Breast epithelium (tissue), 4 donors: ENCODE measurements at regions not wholly inside any gene's neighbourhood (a gene's known extent, or its start where the extent isn't known, plus 50 kb on each side); places are given as distances from the start of the nearest gene placed in this dataset.
A peak's percentile ranks its signal among the peaks of the same experiment; 100 is the strongest.

Source experiments
- DNase-seq, 2 donors: peaks; one replicate each; pipeline ENCODE4 v3.0.0-alpha.2; 2019; ENCODE audit warnings: low spot score in 2 of 2
- H3K27ac ChIP-seq, 2 donors: fragments of 200-600 bp; sonication (generic) in 1 of 2; one replicate each; pipeline ENCODE4 v1.5.1; 2016 to 2019; ENCODE audit warnings: mild to moderate bottlenecking in 1 of 2
- H3K27me3 ChIP-seq, 2 donors: fragments of 200-600 bp; sonication (generic) in 1 of 2; one replicate each; pipeline versions ENCODE4 v1.5.1 to v1.6.0; 2017 to 2019; ENCODE audit warnings: control low read depth in 1 of 2, mild to moderate bottlenecking in 1 of 2
- H3K36me3 ChIP-seq: fragments of 200-600 bp; one replicate; pipeline ENCODE4 v1.5.1; 2019
- H3K4me1 ChIP-seq, 2 donors: fragments of 200-600 bp; sonication (generic); one replicate each; pipeline ENCODE4 v1.5.1; 2016 to 2019; ENCODE audit warnings: control low read depth in 1 of 2
- H3K4me3 ChIP-seq, 3 donors: fragments of 200-600 bp; sonication (generic); 1 replicate in 2 of 3; 2 replicates in 1 of 3; pipeline ENCODE4 v1.5.1; 2016 to 2019; ENCODE audit warnings: mild to moderate bottlenecking in 3 of 3, moderate library complexity in 2 of 3
- H3K9me3 ChIP-seq, 2 donors: fragments of 200-600 bp; sonication (generic) in 1 of 2; one replicate each; pipeline ENCODE4 v1.5.1; 2016 to 2019; ENCODE audit warnings: control low read depth in 1 of 2
- CTCF ChIP-seq, 3 donors: fragments of 450-650 bp; IDR thresholded peaks; one replicate each; pipeline ENCODE4 v1.5.1; 2016 to 2017; ENCODE audit warnings: antibody characterized with exemption in 3 of 3, mild to moderate bottlenecking in 3 of 3, moderate library complexity in 3 of 3
- POLR2A ChIP-seq: fragments of 450-650 bp; IDR thresholded peaks from one replicate; pipeline ENCODE4 v1.6.1; 2016; ENCODE audit warnings: antibody characterized with exemption, mild to moderate bottlenecking, moderate library complexity
- POLR2AphosphoS5 ChIP-seq, 3 donors: sonication (generic); formaldehyde crosslinking; IDR thresholded peaks; one replicate each; pipeline ENCODE4 v1.6.1; 2017; ENCODE audit warnings: antibody characterized with exemption in 3 of 3
- intact Hi-C: fragments of 100-400 bp; cut with DNase I; formaldehyde crosslinking; loops from one replicate; pipeline ENCODE4 v1.15.1; 2023; ENCODE audit warnings: low total_unique reads

- Histone ChIP-seq H3K27me3 (peaks cover 0 to 9% of the 10 kb centered on the region in 2 donors), H3K27ac (no peak overlapping the region), H3K36me3 (no peaks in the 10 kb centered on the region), H3K4me1 (no peaks in the 10 kb centered on the region), H3K4me3 (no peak overlapping the region), H3K9me3 (no peaks in the 10 kb centered on the region)
- intact Hi-C loops: no loop called here
- TF ChIP-seq CTCF (IDR thresholded peaks at IDR 0.05) (no peak), POLR2AphosphoS5 (IDR thresholded peaks at IDR 0.05) (no peak), POLR2A (no peak)
- DNase-seq: peak in 1 of 2 donors; percentile 37
These were observed 147.9 kb upstream of the COL5A1 start for GRCh38 chr9:134493461-134494272.

GRCh38 chr9:134494273-134494815 lies 147.3 kb upstream of the COL5A1 start:
- no peak overlapping the region for H3K27ac ChIP-seq
- intact Hi-C loops: no loop called here
- H3K9me3 ChIP-seq: no peaks in the 10 kb centered on the region
- H3K27me3 ChIP-seq: peaks cover 0 to 9% of the 10 kb centered on the region in 2 donors
- no peaks in the 10 kb centered on the region for H3K4me1 ChIP-seq
- no peak for TF ChIP-seq CTCF (IDR thresholded peaks at IDR 0.05)
- no peak for TF ChIP-seq POLR2A
- TF ChIP-seq POLR2AphosphoS5 (IDR thresholded peaks at IDR 0.05): no peak
- no peaks in the 10 kb centered on the region for H3K36me3 ChIP-seq
- no peak overlapping the region for H3K4me3 ChIP-seq
- DNase-seq: no peak

GRCh38 chr9:134494905-134495304 lies 146.7 kb upstream of the COL5A1 start:
- H3K36me3 ChIP-seq: no peaks in the 10 kb centered on the region
- TF ChIP-seq CTCF (IDR thresholded peaks at IDR 0.05) (no peak), POLR2A (no peak), POLR2AphosphoS5 (IDR thresholded peaks at IDR 0.05) (no peak)
- H3K27ac ChIP-seq: no peak overlapping the region
- intact Hi-C loops: no loop called here
- no peak overlapping the region for H3K4me3 ChIP-seq
- no peaks in the 10 kb centered on the region for H3K4me1 ChIP-seq
- no peaks in the 10 kb centered on the region for H3K9me3 ChIP-seq
- no peak for DNase-seq
- peaks cover 0 to 6% of the 10 kb centered on the region in 2 donors for H3K27me3 ChIP-seq

GRCh38 chr9:134495881-134496412 lies 145.7 kb upstream of the COL5A1 start:
- TF ChIP-seq POLR2A: no peak
- no peak for TF ChIP-seq POLR2AphosphoS5 (IDR thresholded peaks at IDR 0.05)
- no peak for TF ChIP-seq CTCF (IDR thresholded peaks at IDR 0.05)
- H3K4me1 ChIP-seq: no peaks in the 10 kb centered on the region
- H3K36me3 ChIP-seq: no peaks in the 10 kb centered on the region
- no peak overlapping the region for H3K4me3 ChIP-seq
- intact Hi-C loops: no loop called here
- peaks cover 0 to 6% of the 10 kb centered on the region in 2 donors for H3K27me3 ChIP-seq
- H3K9me3 ChIP-seq: no peaks in the 10 kb centered on the region
- DNase-seq: no peak
- no peak overlapping the region for H3K27ac ChIP-seq
